HG02610 (cell line): ENCODE measurements at regions not wholly inside any gene's neighbourhood (a gene's known extent, or its start where the extent isn't known, plus 50 kb on each side); places are given as distances from the start of the nearest gene placed in this dataset.

ENCODE experiments used
- ATAC-seq: cut with Tn5 transposase; IDR thresholded peaks from one replicate; pipeline ENCODE4 v1.9.1; 2021; ENCODE audit warnings: mild to moderate bottlenecking, moderate library complexity; ENCODE audit not compliant: unreplicated experiment

- no peak for ATAC-seq
Measured at GRCh38 chr15:45743426-45744235, 108.8 kb downstream of the SQOR start.

DNA sequence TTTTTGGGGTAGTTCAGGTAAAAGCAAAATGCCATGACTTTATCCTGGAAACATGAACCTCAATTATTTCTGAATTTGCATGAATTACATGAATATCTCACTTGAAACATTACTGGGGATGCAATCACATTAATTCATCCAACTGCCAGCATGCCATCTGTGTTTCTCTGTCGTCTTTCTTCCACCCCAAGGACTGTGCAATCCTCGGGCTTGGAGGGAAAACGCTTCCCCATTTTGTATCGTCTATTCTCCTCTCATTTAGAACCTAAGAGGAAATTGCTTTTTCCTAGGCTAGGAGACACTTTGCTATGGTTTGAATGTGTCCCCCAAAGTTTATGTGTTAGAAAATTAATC is 109.4 kb downstream of the SQOR start:
- no peak for ATAC-seq

DNA sequence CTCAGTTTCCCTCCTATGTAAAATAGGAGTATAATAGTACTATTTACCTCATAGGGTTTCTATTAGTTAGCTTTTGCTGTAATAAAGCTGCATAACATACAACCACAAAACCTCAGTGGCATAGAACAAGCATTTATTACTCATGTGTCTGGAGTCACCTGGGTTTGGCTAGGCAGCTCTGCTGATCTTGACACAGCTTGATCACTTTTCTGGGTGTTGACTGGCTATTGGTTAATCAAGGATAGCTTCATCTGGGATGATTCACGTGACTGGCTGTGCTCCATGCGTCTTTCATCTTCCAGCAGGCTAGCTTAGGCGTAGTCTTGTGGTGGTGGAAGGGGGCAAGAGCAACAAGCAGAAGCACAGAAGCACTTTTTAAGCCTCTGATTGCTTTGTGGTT is 112.6 kb downstream of the SQOR start:
- ATAC-seq = no peak

DNA sequence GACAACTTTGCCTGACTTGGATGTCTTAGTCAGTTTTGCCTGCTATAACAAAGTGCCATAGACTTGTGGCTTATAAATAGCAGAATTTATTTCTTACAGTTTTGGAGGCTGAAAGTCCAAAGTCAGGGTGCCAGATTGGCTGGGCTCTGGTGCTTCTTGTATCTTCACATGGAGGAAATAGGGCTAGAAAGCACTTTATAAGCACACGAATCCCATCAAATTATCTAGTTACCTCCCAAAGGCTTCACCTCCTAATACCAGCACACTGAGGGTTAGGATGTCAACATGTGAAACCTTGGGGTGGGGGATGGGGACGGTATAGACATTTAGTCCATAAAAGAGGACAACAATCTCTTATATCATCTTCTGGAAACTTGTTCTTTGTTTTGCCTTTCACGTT is 116.8 kb downstream of the SQOR start:
- ATAC-seq = no peak

DNA sequence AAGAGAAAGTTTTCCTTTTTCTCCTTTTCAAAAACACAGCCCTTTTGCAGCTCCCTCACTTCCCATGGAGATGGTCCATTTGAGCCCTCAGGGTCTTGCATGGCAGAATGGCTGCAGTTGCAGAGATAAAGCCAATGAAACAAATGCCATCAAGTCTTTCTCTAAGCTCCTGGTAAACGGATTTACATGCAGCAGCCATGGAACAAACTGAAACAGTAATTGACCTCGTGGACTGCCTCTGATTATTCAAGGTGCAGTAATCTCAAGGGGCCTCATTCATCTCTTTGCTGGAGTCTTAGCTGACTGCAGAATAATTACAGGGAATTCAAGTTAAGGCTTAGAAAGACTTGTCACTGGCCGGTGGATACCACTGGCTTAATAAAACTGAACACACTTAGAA is 125.1 kb downstream of the SQOR start:
- ATAC-seq = no peak

DNA sequence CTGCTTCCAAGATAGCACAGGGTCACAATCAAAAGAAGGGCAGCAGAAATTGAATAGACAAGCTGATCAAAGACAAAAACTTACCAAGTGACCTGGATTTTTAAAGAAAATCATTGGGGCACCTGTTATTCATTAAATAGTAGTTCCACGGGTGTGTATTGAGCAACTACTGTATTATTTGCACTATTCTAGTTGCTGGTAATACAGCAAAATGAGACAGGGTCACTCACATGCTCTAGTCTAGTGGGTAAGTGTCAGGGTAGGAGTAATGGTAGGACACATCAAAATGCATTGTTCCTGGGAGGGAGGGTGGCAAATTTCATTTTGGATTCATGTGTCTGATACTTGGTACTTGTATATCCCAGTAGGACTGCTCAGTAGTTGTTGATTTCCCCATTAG is 127.9 kb downstream of the SQOR start:
- ATAC-seq = no peak

DNA sequence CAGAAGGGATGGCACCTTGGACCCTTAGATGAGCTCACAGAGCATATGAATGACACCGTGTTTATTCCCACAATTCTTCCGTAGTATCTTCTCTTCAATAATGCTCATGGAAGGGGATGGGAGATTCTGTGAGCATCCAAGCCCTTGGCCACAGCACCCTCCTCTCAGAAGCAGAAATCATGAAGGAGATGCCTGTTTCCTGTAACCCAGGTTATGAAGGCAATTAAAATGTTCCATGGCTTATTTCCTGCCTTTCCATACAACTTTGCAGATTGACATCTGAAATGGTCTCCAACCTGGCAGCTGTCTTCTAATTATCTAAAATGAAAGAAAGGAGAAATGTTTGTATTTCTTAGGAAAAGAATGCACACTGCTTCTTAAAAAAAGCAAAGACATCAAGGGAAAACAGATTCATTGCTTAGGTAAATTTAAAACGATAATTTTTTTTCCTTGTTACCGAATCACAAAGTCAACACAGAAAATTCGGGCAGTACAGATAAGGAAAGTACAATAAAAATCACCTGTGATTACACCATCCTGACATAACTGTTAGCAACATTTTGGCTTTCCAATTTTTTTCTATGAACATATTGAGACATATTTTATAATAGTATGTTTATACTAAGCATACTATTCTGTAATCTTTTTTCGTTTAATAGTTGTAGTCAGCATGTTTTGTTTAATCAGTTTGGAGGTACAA is 128.5 kb downstream of the SQOR start:
- no peak for ATAC-seq

GRCh38 chr15:45773149-45773548 is 138.3 kb downstream of the SQOR start:
- no peak for ATAC-seq

GRCh38 chr15:45776772-45777171 is 141.9 kb downstream of the SQOR start:
- no peak for ATAC-seq

DNA sequence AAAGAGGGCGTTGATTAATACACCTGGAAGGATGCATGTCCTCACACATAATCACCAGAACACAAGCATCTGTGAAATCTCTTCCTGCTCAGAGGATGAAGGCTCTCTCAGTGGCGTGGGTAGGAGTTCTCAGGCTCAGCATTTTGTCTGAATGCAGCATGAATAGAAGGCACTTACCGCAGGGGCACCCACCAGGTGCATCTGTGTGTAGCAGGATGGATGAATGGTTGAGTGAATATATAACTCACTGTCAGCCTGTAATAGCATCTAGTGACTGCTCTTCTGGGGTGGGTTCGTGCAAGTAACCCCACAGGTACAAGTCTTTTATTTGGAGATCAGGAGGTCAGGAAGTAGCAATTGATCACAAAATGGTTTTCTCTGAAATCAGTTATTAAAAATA is 143.0 kb downstream of the SQOR start:
- ATAC-seq = no peak

DNA sequence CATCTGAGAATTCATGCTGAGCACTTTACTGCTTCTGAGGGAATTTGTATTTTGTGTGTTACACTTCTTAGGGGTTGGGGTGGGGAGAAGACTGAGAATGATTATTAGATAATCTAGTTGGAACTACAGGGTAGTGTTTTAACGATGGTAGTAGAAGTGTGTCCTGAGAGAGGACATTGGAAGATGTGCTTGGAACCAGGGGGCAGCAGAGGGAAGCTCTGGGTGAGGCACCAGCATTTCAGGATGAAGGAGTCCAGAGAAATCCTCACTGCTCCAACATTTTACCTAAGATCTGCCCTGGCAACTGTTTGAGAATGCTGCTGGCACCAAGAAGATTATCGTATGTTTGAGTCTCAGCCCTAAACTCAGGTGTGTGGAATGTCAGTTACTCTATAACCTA is 145.5 kb downstream of the SQOR start:
- no peak for ATAC-seq

DNA sequence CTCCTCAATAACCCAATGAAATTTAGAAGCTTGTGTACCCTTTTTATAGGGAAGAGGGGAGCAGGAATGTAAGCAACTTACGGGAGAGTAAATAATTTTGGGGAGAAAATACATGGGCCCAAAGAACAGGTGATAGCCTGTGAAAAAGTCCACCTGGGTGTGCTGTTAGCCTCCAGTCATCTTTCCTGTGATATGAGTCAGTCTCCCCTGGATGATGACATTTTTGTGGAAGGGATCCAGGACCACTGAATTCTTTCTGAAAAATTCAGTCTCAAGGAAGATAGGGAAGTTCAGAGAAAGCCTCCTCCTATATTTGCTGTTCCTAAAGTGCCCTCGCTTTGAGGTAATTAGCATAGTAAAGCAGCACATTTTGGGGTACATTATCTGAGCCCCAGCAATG is 149.8 kb downstream of the SQOR start:
- ATAC-seq = no peak

- no peak for ATAC-seq
Measured at GRCh38 chr15:45785897-45786296, 151.1 kb downstream of the SQOR start.

DNA sequence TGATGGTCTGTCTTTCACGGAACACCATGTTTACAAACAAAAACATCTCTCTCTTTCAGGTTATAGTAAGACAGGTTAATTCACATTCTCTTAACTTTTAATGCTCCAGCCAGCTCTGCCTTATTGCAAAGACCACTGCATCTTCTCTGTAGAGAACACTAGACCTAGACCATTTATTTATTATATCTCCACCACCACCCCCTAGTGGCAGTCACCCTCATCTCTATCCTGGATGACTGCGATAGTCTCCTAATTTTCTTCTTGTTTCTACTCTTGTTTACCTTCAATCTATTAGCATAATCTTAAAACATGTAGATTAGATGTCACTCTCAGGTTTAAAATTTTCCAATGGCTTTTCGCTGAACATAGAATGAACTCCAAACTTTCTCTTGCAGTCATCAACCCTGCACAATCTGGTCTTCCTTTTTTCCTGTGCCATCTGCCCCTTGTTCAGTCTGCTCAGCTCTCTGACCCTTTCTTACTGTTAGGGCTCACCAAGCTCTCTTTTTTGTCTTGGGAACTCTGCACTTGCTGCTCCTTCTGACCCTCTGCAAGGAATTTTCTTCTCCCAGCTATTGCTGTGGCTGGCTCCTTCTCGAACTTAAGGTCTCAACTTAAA is 155.6 kb downstream of the SQOR start:
- peak; percentile 61 for ATAC-seq

- no peak for ATAC-seq
Measured at GRCh38 chr15:45794304-45794703, 159.5 kb downstream of the SQOR start.

DNA sequence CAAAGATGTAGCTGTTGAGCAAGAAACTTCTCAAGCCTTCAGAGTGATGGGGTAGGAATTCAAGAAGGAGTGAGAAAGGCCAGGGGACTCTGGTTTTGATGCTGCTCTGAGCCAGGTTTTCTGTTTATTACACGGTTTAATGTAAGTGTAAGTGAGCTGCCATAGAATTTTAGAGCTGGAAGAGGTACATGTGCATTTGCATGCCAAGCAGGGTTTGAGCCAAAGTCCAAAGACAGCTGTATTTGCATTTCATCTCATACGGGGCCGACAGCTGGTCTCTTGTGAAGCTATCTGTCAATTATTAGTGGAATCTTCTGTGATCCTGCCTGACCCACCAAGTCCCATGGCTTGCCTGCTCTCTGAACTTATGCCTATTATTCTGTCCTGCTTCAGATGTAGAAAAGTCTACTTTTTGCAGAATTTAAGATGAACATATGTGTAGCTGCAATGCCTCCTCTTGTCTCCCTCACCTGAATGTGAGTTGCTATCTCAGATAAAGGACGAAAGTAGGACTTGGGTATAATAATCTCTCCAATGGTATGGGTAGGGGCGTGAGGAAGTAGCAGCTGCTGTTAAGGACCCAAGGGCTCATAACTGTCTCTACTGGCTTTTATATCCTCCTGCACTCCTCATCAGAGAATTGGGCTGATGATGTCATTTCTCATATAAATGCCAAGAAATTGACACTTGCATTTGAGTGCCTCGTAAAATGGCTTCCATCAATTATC is 160.0 kb downstream of the SQOR start:
- no peak for ATAC-seq

- ATAC-seq = no peak
Measured at GRCh38 chr15:45795440-45796069, 160.7 kb downstream of the SQOR start.

- no peak for ATAC-seq
Measured at GRCh38 chr15:45796433-45796832, 161.6 kb downstream of the SQOR start.

DNA sequence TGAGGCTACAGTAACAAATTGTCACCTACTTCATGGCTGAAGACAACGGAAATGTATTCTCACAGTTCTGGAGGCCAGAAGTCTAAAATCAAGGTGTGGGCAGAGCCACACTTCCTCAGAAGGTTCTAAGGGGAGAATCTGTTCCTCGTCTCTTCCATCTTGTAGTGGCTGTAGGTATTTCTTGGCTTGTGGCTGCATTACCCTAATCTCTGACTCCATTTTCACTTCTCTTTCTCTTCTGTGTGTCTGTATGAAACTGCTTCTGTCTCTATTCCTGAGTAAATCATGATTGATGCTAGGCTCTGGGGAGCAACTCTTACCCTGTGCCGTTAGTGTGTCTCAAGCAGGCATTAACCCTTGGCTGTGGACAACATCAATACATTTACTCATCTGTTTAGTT is 164.7 kb downstream of the SQOR start:
- peak; percentile 48 for ATAC-seq

- ATAC-seq = no peak
Measured at GRCh38 chr15:45801543-45801942, 166.7 kb downstream of the SQOR start.

GRCh38 chr15:45802140-45802539 is 167.3 kb downstream of the SQOR start:
- no peak for ATAC-seq
